ENCODE measurements at regions not wholly inside any gene's neighbourhood (a gene's known extent, or its start where the extent isn't known, plus 50 kb on each side); places are given as distances from the start of the nearest gene placed in this dataset.

- H3K23me2 ChIP-seq (ENCODE audit: low read depth, low read length): no peaks in the 10 kb centered on the region
- H2BK5ac ChIP-seq (ENCODE audit: low read depth, low read length): no peak overlapping the region
- H3K14ac ChIP-seq (ENCODE audit: insufficient read length): no peak overlapping the region
- ChIA-PET POLR2A (ENCODE audit: partially characterized antibody) (no interaction called here), CTCF (ENCODE audit: partially characterized antibody) (interaction anchor here (0.6 to 1.9 kb wide), 5 partner anchors 17 to 673 kb away, joined by 3 to 8 read pairs (median 5); no protein-coding TSS in a partner anchor)
- H4K5ac ChIP-seq (ENCODE audit: insufficient read length, low read depth, low read length): no peak overlapping the region
- FAIRE-seq (no peak), DNase-seq (ENCODE audit: low read depth in 1 of 2, low spot score in 2 of 2) (no peak)
- H2AFZ ChIP-seq (ENCODE audit: low read length): no peak overlapping the region
- no peaks in the 10 kb centered on the region for H3K79me1 ChIP-seq (ENCODE audit: low read depth, low read length)
- H2AK5ac ChIP-seq (ENCODE audit: low read depth, low read length): no peak overlapping the region
- no peak overlapping the region for H3K9ac ChIP-seq (replicated peaks in 1 of 4; ENCODE audit: extremely low read depth in 1 of 4, low read depth in 3 of 4, low read length in 3 of 4)
- WGBS, 2 experiments (ENCODE audit: extremely low coverage in 1 of 2, insufficient coverage in 1 of 2, insufficient read length in 1 of 2, insufficient replicate concordance in 2 of 2, low coverage in 1 of 2, low lambda C conversion rate in 2 of 2, missing lambda C conversion rate in 1 of 2): 86% methylated on average over 2 of the region's 2 CpGs; no CpG with 5 or more reads in 1 of the 2 experiments
- no peaks in the 10 kb centered on the region for H4K20me1 ChIP-seq (replicated peaks in 1 of 2; ENCODE audit: control insufficient read depth in 1 of 2, insufficient read depth in 2 of 2, low read length in 2 of 2)
- no peaks in the 10 kb centered on the region for H3K36me3 ChIP-seq (ENCODE audit: control insufficient read depth in 2 of 4, insufficient read depth in 4 of 4, low read length in 3 of 4)
- H3K18ac ChIP-seq (ENCODE audit: extremely low read depth, low read length): no peak overlapping the region
- H3K56ac ChIP-seq (replicated peaks; ENCODE audit: insufficient read length, low read depth, low read length): no peak overlapping the region
- H2BK120ac ChIP-seq (replicated peaks; ENCODE audit: low read depth, low read length): no peak overlapping the region
- no peaks in the 10 kb centered on the region for H3K79me2 ChIP-seq (ENCODE audit: control insufficient read depth in 1 of 2, insufficient read depth in 2 of 2, low read length in 2 of 2)
- H3K27me3 ChIP-seq (replicated peaks in 1 of 4; ENCODE audit: control insufficient read depth in 3 of 4, extremely low read depth in 1 of 4, insufficient read depth in 3 of 4, low read length in 3 of 4): no peaks in the 10 kb centered on the region
- no peak overlapping the region for H4K91ac ChIP-seq (replicated peaks; ENCODE audit: insufficient read length, low read length)
- no peak overlapping the region for H3K4me3 ChIP-seq (ENCODE audit: extremely low read depth in 1 of 4, insufficient read depth in 2 of 4, low read depth in 3 of 4, low read length in 4 of 4)
- H4K8ac ChIP-seq (ENCODE audit: extremely low read depth, insufficient read depth, low read length): no peak overlapping the region
- H2BK20ac ChIP-seq (ENCODE audit: low read length): no peak overlapping the region
- no peak overlapping the region for H3K4me2 ChIP-seq (ENCODE audit: insufficient read depth in 1 of 2, low read depth in 2 of 2, low read length in 2 of 2)
- H3K9me3 ChIP-seq (ENCODE audit: insufficient read depth in 2 of 2, low read depth in 1 of 2, low read length in 1 of 2): no peaks in the 10 kb centered on the region
- peaks cover 0 to 2% (median 0%) of the 10 kb centered on the region in 4 experiments; a peak in 1 of 7 replicates for H3K4me1 ChIP-seq (replicated peaks in 1 of 4; ENCODE audit: control insufficient read depth in 3 of 4, insufficient read depth in 4 of 4, low read length in 3 of 4)
- H3K23ac ChIP-seq (ENCODE audit: insufficient read length): no peak overlapping the region
- no peak overlapping the region for H3K4ac ChIP-seq (replicated peaks; ENCODE audit: insufficient read length, low read depth, low read length)
- H2BK12ac ChIP-seq (ENCODE audit: low read depth, low read length): no peak overlapping the region
- H2BK15ac ChIP-seq (ENCODE audit: low read length): no peak overlapping the region
- H3K27ac ChIP-seq (ENCODE audit: low read depth, low read length): no peak overlapping the region
- TF ChIP-seq EP300 (IDR thresholded peaks at IDR 0.05; ENCODE audit: borderline replicate concordance in 1 of 2, low read depth in 2 of 2, low read length in 2 of 2) (no peak), USF2 (IDR thresholded peaks at IDR 0.05; ENCODE audit: low read length) (no peak), CREB1 (IDR thresholded peaks at IDR 0.05) (no peak), GABPA (IDR thresholded peaks at IDR 0.05; ENCODE audit: borderline replicate concordance, insufficient read depth, low read length) (no peak), CHD1 (IDR thresholded peaks at IDR 0.05; ENCODE audit: low read depth, low read length) (no peak), TAF1 (IDR thresholded peaks at IDR 0.05; ENCODE audit: low read depth, low read length) (no peak), KDM1A (IDR thresholded peaks at IDR 0.05; ENCODE audit: borderline replicate concordance, low read length) (no peak), YY1 (IDR thresholded peaks at IDR 0.05; ENCODE audit: low read depth, low read length) (no peak), TEAD4 (IDR thresholded peaks at IDR 0.05; ENCODE audit: low read depth, low read length) (no peak), SAP30 (IDR thresholded peaks at IDR 0.05; ENCODE audit: insufficient read depth, insufficient replicate concordance, low read length) (no peak)
- TF ChIP-seq, protein P1, sequence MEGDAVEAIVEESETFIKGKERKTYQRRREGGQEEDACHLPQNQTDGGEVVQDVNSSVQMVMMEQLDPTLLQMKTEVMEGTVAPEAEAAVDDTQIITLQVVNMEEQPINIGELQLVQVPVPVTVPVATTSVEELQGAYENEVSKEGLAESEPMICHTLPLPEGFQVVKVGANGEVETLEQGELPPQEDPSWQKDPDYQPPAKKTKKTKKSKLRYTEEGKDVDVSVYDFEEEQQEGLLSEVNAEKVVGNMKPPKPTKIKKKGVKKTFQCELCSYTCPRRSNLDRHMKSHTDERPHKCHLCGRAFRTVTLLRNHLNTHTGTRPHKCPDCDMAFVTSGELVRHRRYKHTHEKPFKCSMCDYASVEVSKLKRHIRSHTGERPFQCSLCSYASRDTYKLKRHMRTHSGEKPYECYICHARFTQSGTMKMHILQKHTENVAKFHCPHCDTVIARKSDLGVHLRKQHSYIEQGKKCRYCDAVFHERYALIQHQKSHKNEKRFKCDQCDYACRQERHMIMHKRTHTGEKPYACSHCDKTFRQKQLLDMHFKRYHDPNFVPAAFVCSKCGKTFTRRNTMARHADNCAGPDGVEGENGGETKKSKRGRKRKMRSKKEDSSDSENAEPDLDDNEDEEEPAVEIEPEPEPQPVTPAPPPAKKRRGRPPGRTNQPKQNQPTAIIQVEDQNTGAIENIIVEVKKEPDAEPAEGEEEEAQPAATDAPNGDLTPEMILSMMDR (IDR thresholded peaks at IDR 0.05; ENCODE audit: control extremely low read depth in 1 of 3, insufficient read depth in 1 of 3, low read depth in 1 of 3, low read length in 3 of 3): no peak
Observed at GRCh38 chr6:145025488-145025887, 709.8 kb downstream of the EPM2A start.

All from H1 (cell line).